AG08396 (cell line): ENCODE measurements at regions not wholly inside any gene's neighbourhood (a gene's known extent, or its start where the extent isn't known, plus 50 kb on each side); places are given as distances from the start of the nearest gene placed in this dataset.
A peak's percentile ranks its signal among the peaks of the same experiment; 100 is the strongest.
"Not testable (repeated sequence)": the region's sequence is repeated elsewhere in the genome, so short reads cannot be mapped to it uniquely, and the experiment has no call there.

Experiments used
- DNase-seq: peaks from one replicate; pipeline ENCODE4 v3.0.0; 2012; ENCODE audit warnings: low spot score, mixed read lengths

GRCh38 chr15:62506217-62506805 is 341.2 kb upstream of the C2CD4B start:
- DNase-seq = peak; percentile 56

- DNase-seq = no peak
Observed at GRCh38 chr15:62509395-62509958, 344.4 kb upstream of the C2CD4B start.

- DNase-seq = no peak
Observed at GRCh38 chr15:62510791-62511190, 345.7 kb upstream of the C2CD4B start.

GRCh38 chr15:62512904-62513303 is 347.8 kb upstream of the C2CD4B start:
- DNase-seq = no peak

DNA sequence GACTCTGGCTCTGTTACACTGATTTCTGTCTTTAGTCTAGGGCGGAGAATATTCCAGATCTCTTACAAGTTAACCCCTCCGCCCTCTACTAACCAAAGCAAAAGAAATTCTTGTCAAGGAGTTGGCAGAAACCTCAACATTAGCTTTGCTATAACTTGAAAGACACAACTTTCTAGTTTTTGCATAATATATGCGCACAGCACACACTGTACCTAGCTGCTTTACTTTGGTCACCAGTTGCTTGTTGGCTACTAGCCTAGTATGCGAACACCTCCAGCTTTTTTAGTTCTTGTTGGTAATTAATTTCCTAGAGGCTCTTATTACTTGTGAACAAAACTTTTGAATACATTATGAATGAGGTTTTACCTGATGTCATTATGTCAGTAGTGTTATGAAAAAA is 348.8 kb upstream of the C2CD4B start:
- no peak for DNase-seq

DNA sequence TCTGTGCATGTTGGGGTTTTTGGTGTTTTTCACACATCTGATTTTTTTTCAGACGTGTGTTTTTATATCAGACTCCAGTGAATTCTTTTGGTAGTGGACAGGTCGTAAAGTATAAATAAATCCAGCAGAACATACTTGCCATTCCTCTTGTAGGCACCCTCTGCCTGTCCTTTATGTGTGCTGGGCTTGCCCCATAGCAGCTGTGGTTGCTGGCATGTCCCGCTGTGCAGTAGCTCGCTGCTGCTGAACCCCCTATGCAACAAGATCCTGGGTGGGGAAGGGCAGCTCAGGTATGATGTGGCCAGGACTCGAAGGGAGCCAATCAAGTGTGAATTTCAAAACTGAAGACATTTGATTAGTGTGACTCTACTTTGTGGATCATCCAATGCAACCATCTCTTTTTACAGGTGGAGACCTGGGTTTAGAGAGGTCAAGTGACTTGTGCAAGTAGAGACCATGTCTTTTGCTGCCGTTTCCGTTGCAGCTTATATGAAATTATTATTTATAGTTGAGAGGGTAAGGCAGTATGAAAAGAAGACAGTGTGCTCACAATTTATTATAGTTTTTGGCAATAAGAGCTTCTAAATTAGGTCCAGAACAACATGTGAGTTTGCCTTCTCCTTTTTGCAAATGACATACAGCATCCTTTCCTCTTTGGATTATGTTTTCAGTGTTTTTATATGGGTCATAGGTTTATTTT is 350.8 kb upstream of the C2CD4B start:
- DNase-seq = no peak

DNA sequence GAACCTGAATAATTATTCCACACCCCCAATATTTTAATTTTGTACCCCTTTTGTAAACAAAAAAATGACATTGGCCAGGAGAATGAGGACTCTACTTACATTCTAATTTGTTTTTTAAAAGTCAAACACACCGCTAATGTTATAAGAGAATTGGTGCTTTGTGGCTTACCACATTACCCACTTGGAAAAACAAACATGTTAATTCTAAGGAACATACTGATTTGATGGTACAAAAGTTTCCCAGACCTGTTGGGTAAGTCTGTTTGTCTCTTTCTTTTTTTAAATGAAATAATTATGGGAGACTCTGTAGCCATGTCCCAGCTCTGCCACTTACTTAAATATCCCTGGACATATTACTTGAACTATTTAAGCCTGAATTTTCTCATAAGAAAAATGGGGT is 352.5 kb upstream of the C2CD4B start:
- no peak for DNase-seq

DNA sequence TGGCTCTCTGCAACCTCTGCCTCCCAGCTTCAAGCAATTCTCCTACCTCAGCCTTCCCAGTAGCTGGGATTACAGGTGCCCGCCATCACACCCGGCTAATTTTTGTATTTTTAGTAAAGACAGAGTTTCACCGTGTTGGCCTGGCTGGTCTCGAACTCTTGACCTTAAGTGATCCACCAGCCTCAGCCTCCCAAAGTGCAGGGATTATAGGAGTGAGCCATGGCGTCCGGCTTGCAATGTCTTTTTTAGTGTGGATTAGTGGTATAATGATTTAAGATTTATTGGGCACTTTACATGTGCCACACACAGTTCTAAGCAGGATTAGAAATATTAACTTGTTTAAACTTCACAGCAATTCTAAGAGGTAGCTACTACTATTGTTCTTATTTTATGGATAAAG is 353.6 kb upstream of the C2CD4B start:
- not testable (repeated sequence) for DNase-seq

- no peak for DNase-seq
Observed at GRCh38 chr15:62519900-62520299, 354.8 kb upstream of the C2CD4B start.

DNA sequence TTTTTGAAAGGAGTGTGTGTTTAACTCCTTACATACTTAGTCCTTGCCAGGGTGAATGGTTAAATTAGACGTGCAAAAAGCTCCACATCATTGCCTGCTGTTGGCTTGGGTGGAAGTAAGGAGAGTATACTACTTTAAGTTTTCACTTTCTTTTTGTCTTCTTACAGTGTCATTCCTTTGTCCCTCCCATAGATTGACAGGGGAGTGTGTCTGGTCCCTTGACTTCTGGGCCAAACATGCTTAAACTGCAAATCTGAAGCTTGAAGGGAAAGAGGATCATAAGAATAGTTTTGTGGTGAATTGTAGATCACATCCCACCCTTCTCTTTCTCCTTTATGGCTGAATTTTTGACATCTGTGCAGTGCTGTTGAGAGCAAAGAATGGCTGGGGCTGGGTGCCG is 355.8 kb upstream of the C2CD4B start:
- no peak for DNase-seq

DNA sequence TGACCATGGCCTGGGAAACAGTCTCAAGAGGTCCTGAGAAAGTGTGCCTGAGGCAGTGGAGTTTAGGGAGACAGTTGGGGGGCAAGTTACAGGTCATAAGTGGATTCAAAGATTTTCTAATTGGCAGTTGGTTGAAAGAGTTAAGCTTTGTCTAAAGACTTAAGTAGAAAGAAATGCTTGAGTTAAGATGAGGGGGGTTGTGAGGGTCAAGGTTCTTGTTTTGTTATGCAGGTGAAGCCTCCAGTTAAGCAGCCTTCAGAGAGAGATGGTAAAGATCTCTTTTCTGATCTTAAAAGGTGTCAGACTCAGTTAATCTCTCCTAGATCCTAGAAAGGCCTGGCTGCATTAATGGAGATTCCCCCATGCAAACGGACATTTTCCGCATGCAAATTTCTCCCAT is 356.3 kb upstream of the C2CD4B start:
- DNase-seq = no peak

- DNase-seq = no peak
Observed at GRCh38 chr15:62524848-62525247, 359.8 kb upstream of the C2CD4B start.

DNA sequence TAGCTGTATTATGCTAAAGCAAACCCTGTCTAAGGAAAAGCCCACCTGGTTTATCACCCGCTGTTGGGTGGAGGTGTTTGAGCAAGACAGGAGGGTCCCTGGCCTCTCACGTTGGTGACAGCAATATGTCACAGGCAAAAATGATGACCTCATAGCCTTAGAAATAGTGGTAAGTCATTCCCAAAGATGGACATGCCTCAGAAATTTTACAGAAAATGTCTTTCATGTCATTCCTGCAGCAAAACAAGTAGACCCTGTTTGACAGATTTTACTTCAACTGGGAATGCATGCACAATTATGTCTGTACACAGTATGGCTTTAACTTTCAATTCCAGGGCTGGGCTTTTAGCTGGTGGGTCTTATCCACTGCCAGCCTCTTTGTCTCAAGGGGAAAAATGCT is 362.3 kb upstream of the C2CD4B start:
- DNase-seq = no peak

- no peak for DNase-seq
Observed at GRCh38 chr15:62528505-62528904, 363.4 kb upstream of the C2CD4B start.

DNA sequence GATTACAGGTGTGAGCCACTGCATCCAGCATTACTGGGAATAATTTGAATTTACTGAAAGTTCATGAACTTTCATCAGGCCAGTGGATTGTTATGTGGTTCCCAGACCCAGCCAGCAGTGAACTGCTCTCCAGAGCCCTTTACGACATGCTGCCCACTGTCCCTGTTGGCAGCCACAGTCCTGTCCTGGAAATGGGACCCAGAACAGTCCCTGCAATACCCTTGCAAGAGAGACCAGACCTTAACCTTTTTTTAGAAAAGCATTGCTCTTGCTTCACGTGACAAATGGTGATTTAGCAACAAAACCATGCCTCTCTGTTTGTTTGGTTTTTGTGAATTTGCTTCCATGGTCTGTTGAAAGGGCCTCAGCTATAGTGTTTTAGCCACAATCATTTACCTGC is 367.3 kb upstream of the C2CD4B start:
- no peak for DNase-seq

DNA sequence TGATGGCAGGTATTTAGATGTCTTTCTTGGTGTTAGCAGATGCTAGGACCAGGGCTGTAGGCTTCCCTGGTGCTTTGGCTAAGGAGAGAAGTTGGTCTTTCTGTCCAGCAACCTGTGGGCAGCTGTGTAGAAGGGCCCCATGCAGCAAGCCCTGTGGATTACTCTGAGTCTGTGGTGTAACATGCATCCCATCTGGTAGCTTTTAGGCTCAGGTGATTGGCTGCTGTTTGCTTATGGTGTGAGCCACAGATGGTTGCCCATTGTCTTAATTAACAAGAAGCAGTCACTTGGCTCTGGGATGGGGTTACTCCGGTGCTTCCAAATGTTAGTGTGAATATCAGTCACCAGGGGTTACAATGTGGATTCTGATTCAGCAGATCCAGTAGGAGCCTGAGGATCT is 368.6 kb upstream of the C2CD4B start:
- no peak for DNase-seq

- DNase-seq = no peak
Observed at GRCh38 chr15:62534996-62535395, 369.9 kb upstream of the C2CD4B start.

- no peak for DNase-seq
Observed at GRCh38 chr15:62539236-62539635, 374.2 kb upstream of the C2CD4B start.

- no peak for DNase-seq
Observed at GRCh38 chr15:62541250-62541649, 376.2 kb upstream of the C2CD4B start.

GRCh38 chr15:62541846-62542245 is 376.8 kb upstream of the C2CD4B start:
- DNase-seq = no peak

DNA sequence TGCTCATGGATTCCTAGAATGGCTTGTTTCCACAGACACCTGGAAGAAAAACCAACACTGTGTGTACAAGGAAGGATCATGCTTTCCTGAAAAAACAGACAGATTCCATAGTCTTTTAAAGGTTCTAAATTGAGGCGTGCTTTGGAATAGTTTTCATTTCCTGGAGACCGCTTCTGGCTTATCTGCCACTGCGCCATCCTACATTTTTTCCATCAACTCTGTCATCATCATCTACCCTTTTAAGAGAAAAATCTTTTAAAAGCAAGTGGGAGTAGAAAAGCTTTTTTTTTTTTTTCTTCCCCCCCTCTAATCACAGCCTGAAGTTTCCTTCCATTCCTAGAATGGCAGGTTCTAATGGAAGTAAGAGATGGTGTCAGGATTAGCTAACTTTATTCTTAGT is 379.4 kb upstream of the C2CD4B start:
- no peak for DNase-seq

DNA sequence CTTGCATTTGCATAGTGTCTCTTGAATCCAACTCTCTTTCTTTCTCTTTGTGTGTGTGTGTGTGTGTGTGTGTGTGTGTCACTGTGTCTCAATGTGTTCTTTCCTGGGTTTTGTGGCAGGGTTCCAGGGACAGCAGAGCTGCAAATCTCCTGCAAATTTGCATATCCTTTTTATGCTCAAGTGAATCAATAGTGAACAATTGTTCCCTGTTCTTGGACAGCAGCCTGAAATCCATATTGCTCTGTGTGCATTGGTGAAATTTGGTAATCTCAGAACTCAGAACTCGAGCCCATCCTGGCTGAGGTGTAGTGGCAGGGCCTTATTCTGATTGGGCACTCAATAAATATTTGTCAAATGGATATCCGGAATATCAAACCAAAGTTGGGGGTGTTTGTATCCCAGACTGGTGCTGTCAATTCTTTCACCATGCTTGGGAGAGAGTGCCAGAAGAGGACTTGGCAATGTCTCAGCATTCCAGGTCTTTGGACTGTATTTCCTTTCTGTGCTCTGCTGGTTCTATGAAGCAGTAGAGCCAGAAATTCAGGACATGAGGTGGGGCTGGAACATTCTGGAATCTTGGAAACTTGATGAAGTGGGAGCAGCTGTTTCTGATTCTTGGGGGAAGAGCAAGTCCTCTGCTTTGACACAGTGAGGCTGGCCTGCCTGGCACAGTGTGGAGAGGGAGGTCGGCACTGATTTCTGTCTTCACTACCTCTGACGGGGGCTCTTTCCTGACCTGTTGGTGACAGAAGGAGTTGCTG is 380.6 kb upstream of the C2CD4B start:
- peak; percentile 36 for DNase-seq

DNA sequence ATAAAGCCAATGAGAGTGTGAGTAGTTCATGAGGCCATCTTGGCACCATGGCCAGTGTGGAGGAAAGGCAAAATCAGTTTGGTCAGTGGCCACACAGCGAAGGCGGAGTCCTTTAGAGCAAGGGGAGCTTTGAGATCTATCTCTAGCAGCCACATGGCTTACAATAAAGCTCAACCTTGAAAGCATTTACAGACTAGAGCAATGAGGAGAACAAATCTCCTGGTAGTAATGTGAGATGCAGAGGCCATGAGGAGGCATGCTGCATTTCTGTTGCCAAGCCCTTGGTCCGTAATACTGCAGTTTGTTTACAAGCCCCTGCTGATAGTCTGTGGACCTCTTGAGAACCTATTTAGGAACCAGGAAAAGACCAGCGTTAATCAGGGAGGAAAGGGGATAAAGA is 381.5 kb upstream of the C2CD4B start:
- DNase-seq = no peak
